HG03159 (cell line): ENCODE measurements at regions not wholly inside any gene's neighbourhood (a gene's known extent, or its start where the extent isn't known, plus 50 kb on each side); places are given as distances from the start of the nearest gene placed in this dataset.

Source experiments
- ATAC-seq: cut with Tn5 transposase; IDR thresholded peaks from one replicate; pipeline ENCODE4 v1.9.1; 2021; ENCODE audit warnings: mild to moderate bottlenecking, moderate library complexity; ENCODE audit not compliant: unreplicated experiment

GRCh38 chr3:178059119-178059518 lies 477.1 kb upstream of the KCNMB2 start:
- no peak for ATAC-seq

GRCh38 chr3:178059836-178060235 lies 476.4 kb upstream of the KCNMB2 start:
- no peak for ATAC-seq

GRCh38 chr3:178060407-178060806 lies 475.8 kb upstream of the KCNMB2 start:
- no peak for ATAC-seq

DNA sequence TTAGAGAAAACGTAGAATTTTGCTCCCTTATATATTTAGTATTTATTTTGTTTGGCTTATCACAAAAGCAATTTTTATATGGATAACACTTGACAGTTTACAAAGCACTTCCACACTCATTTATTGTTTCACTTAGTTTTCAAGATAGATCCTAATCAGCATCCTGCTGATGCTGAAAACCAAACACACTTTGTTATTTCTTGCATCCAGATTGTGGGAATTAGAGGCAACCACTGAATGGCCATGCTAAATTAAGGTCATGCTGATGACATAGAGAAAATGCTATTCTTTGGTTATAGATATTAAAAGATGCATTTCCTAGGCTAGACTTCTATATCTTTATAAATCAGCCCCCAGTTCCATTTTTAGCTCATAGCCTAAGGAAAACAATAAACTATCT lies 474.1 kb upstream of the KCNMB2 start:
- no peak for ATAC-seq

- no peak for ATAC-seq
These were observed 472.8 kb upstream of the KCNMB2 start for GRCh38 chr3:178063461-178063860.

GRCh38 chr3:178067721-178068120 lies 468.5 kb upstream of the KCNMB2 start:
- no peak for ATAC-seq

DNA sequence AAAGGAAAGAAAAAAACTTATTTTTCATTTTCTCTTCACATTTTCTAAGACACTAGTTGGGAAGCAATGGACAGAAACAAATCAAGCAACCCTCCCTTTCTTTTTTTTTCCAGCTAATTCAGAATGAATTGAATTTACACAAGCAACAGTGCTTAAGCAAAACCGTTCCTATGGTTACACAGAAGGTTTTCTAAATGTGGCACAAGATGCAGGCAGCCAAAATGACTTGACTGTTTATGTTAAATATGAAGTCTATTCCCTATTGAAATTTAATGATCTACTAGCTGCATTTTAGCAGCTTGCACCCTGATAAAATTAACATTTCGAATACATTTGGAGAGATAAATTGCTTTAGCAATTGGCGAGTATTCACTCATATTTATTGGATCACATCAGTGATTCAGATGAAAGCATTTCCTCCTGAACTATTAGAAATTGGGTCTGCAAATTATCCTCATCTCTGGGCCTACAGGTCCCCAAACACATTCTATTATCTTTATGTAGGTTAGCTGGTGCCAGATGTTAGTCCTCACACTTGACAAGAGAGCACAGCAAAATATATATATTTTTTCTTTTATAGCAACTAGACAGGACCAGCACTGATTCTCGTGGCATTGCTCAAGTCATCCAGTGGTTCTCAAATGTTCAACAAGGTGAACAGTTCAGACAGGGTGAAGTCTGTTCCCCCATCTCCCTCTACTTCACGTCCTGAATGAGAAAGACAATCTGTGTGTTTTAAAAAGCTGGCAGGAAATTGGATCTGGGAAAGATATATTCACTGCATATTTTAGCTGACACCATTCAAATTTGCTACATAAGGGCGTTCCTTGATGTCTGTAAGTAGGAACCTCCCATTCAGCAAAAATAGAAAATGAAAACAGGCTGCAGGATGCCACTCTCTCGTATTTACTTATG lies 463.6 kb upstream of the KCNMB2 start:
- no peak for ATAC-seq

DNA sequence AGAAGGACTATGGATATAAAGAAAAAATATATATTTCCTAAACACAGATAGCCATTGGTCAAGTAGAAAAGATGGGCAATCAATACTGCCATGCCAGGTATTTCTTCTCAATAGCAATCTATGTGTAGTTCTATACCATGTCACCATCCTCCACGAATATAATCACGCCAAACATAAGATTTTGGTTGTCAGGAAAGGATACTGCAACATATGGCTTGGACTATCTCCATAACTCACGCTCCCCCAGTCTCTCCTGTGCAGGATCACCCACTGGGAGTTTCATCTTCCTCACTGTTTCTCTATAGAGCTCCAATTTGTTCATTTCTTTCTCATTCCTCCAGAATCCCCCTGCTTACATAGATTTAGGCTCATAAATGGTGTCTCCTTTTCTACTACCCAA lies 462.9 kb upstream of the KCNMB2 start:
- ATAC-seq, result no peak

- ATAC-seq, result no peak
These were observed 460.9 kb upstream of the KCNMB2 start for GRCh38 chr3:178075344-178075743.

- ATAC-seq, result no peak
These were observed 457.3 kb upstream of the KCNMB2 start for GRCh38 chr3:178078953-178079352.

DNA sequence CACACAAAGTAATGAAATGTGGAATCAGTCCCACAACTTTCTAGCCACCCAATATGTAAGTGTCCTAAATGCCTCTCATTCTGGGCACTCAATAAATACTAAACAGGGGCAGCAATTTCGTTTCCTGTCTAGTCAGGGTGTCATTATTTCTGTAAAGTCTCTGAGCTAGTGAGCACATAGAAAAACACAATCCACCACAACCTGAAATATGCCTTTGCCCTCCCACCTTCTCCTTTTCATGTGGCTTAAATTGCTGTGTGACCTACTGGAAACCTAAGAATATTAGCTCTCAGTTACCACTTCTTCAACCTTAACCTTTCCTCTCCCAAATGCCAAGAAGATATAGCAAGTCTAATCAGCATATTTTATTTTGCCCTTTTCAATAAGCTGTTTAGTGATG lies 456.3 kb upstream of the KCNMB2 start:
- ATAC-seq, result no peak

DNA sequence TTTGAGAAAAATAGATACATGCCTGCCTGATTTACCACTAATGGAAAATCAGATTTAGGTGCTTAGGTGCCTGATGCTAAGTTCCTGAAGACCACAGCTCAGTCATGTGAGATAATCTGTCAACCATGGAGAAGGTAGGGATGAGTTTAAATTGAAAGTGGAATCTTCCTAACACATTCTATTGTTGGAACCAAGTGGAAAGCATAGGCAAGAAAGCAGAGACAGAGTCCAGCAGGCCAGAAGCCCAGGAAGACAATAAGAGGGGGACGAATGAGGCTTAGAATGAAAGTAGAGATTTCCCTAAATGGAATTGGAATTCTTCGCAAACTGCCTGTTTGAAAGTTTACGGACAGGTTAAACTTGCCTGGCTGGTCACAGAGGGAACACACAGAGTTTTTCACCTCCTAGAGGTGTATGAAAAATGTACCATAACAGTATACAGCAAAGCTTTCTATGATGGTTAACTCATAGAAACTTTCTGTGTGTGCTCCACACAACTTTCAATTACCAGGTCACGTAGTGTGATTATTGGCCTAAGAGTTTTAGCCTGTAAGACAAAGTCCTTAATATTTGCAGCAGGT lies 453.8 kb upstream of the KCNMB2 start:
- no peak for ATAC-seq

GRCh38 chr3:178083906-178084866 lies 452.1 kb upstream of the KCNMB2 start:
- no peak for ATAC-seq

- no peak for ATAC-seq
These were observed 451.1 kb upstream of the KCNMB2 start for GRCh38 chr3:178084938-178085816.

DNA sequence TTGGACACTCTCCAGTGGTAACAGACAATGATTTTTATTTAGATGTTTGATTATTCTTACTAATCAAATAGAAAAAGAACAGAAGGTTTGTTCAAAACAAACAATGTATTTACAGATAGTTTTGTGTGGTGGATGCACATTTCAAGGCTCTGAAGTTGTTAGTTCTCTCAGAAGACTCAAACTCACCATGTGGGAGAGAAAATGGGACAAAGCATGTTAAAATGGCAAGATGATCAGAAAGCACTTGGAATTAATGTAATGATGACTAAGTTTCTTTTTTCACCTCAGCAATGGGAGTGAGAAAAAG lies 450.5 kb upstream of the KCNMB2 start:
- no peak for ATAC-seq

DNA sequence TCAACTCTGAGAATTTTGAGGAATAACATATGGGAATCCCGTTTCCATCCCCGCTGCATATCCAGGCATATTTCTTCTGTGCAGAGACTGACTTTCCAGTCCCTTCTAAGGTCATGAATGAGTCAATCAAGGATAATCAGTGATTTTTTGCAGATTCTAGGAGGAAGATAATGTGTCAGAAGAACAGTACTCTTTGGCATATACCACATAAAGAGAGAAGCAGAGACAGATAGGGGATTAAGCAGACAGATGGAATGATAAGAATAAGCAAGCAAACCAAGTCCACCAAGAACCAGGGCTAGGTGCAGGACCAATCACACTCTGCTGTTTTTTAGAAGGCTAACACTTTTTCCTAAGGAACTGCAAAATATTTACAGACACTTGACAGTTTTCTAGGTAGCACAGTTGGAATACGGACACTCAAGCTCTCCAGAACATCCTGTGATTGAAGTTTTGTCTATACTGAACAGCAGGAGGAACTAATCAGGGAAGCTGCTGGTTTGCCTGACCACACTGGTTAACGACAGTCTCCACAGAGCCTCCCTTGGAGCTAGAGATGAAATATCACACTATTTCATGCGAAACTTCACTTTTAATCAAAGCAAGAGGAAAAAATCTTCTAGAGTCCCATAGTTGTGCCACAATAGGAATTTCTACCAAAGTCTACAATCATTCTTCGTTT lies 450.0 kb upstream of the KCNMB2 start:
- ATAC-seq, result no peak

GRCh38 chr3:178087376-178087775 lies 448.9 kb upstream of the KCNMB2 start:
- ATAC-seq, result no peak

DNA sequence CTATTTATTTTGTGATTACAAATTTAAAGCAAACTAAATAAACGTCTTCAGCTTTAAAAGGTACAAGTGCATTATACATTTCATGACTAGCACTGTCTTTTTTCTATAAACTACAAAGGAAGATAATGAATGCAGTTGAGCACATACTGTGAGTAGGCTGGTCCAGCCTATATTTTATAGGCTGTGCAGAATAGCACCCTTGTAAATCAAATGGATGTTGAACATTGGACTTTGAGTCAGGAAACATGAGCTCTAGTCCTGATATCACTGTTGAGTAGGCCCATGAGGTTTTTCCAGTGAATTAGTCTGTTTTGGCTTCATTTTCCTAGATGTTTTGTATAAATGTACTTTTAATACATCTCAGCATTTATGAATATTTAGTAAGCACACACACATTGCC lies 447.3 kb upstream of the KCNMB2 start:
- ATAC-seq, result no peak

DNA sequence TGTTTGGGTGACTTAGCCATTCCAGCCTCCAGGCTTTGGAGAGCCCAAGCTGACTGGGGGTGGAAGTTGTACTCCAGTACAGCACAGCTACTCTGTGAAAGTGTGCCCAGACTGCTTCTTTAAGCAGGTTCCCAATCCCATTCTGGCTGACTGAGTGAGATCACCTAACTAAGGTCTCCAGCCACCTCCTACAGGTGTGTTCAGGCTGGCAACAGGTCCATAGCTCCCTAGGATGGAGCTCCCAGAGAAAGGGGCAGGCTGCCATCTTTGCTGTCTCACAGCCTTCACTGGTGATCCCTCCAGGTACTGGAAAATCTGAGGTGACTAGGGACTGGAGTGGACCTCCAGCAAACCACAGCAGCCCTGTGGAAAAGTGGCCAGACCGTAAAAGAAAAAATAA lies 445.3 kb upstream of the KCNMB2 start:
- no peak for ATAC-seq

DNA sequence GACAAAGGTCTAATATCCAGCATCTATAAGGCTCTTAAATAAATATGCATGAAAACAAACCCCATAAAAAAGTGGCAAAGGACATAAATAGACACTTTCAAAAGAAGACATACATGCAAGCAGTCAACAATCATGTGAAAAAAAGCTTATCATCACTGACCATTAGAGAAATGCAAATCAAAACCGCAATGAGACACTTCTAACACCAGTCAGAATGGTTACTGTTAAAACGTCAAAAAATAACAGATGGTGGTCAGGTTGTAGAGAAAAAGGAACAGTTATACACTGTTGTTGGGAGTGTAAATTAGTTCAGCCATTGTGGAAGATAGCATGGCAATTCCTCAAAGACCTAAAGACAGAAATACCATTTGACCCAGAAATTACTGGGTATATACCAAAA lies 440.7 kb upstream of the KCNMB2 start:
- ATAC-seq, result no peak
